Right lobe of liver (tissue), 6 donors: ENCODE measurements at regions not wholly inside any gene's neighbourhood (a gene's known extent, or its start where the extent isn't known, plus 50 kb on each side); places are given as distances from the start of the nearest gene placed in this dataset.
A peak's percentile ranks its signal among the peaks of the same experiment; 100 is the strongest.

ENCODE experiments used
- ATAC-seq, 4 donors: fragments of 200-7000 bp; cut with Tn5 transposase; one replicate each; pipeline ENCODE4 v1.9.1; 2020; ENCODE audit warnings: mild to moderate bottlenecking in 4 of 4, moderate library complexity in 4 of 4
- DNase-seq, 3 donors: peaks; one replicate each; pipeline ENCODE4 v3.0.0-alpha.2; 2020
- H3K27ac ChIP-seq, 3 donors: fragments of 200-600 bp; one replicate each; pipeline ENCODE4 v1.8.0; 2022
- H3K27me3 ChIP-seq, 2 donors: fragments of 200-600 bp; one replicate each; pipeline ENCODE4 v1.8.0; 2022
- H3K36me3 ChIP-seq, 4 donors: fragments of 200-600 bp; sonication (generic) in 1 of 4; one replicate each; pipeline versions ENCODE4 v1.5.1 to v1.8.0; 2017 to 2022; ENCODE audit warnings: control low read depth in 1 of 4
- H3K4me1 ChIP-seq, 4 donors: fragments of 200-600 bp; sonication (generic) in 1 of 4; one replicate each; pipeline versions ENCODE4 v1.5.1 to v1.8.0; 2017 to 2022; ENCODE audit warnings: control low read depth in 1 of 4
- H3K4me3 ChIP-seq, 3 donors: fragments of 200-600 bp; one replicate each; pipeline ENCODE4 v1.8.0; 2022
- H3K9me3 ChIP-seq, 4 donors: fragments of 200-600 bp; sonication (generic) in 1 of 4; one replicate each; pipeline versions ENCODE4 v1.5.1 to v1.8.0; 2017 to 2022; ENCODE audit warnings: control low read depth in 1 of 4
- CTCF ChIP-seq, 4 donors: fragments of 200-600 bp in 3 of 4; fragments of 450-650 bp in 1 of 4; IDR thresholded peaks; one replicate each; pipeline versions ENCODE4 v1.5.1 to v1.8.0; 2016 to 2022; ENCODE audit warnings: antibody characterized with exemption in 4 of 4, mild to moderate bottlenecking in 2 of 4
- POLR2A ChIP-seq: fragments of 450-650 bp; IDR thresholded peaks from one replicate; pipeline ENCODE4 v1.6.1; 2017; ENCODE audit warnings: antibody characterized with exemption, mild to moderate bottlenecking
- WGBS: methylation state at CpG from one replicate; pipeline ENCODE4 v1.1.6; 2018; ENCODE audit warnings: low coverage, low lambda C conversion rate; ENCODE audit not compliant: insufficient coverage; ENCODE audit errors: missing lambda C conversion rate; 5-methylcytosine and 5-hydroxymethylcytosine counted together
- intact Hi-C, 2 donors: fragments of 100-400 bp; cut with DNase I; formaldehyde crosslinking; loops; one replicate each; pipeline versions ENCODE4 v1.11.2 to v1.14.1; 2022
- donor health status: DM: no; HTN: yes; CAD: no.
- donor health status: DM: no; HTN: no; CAD: no.
- donor health status: DM: no; HTN: no; CAD: no.
- donor health status: DM: no; HTN: yes; CAD: no.
- donor health status: DM: no; HTN: yes; CAD: no.

GRCh38 chr17:77347544-77347943 lies 206.8 kb downstream of the SEC14L1 start:
- intact Hi-C loops = no loop called here
- WGBS = 96% methylated on average over 4 of the region's 4 CpGs

DNA sequence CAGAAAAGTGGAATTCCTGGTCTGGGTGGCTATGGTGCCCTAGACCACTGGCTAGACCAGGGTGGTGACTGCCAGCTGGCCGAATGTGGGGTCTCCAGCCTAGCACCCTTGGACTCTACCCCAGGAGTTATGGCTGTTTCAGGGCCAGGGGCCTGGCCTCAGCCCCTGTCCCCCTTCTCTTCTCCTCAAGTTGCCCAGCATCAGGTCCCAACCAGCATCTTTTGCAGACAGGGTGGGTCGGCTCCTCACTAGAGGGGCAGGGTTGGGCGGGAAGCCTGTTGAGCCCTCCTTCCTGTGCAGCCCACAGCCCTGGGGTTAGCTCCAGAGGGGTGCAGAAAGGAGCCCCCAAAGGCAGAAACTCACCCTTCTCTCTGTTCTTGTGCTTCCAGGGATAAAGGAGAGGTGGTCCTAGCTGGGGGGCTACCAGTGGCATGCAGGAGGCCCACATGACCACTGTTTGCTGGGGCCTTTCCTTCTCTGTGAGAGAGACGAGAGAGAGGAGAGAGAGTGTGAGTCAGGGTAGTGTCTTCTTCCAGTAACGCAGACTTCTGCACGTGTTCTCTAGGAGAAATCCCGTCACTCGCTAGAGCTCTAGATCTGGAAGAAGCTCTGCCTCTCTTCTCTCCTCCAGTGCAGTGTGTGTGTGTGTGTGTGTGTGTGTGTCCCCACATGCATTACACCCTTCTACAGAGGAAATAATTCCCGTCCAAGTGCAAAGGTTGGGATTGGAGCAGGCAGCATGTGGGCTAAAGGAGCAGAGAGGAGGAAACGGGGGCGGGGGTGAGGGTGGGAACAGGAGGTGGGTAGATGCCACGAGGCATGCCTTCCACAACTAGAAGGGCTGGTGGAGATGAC lies 209.4 kb downstream of the SEC14L1 start:
- TF ChIP-seq CTCF (IDR thresholded peaks at IDR 0.05) = no peak
- no peak for TF ChIP-seq POLR2A
- peak in 1 of 3 donors; percentile 44 for DNase-seq
- Histone ChIP-seq H3K27ac (no peak overlapping the region), H3K9me3 (no peaks in the 10 kb centered on the region), H3K4me1 (peaks cover 0 to 26% (median 10%) of the 10 kb centered on the region in 4 donors), H3K4me3 (no peak overlapping the region), H3K27me3 (no peaks in the 10 kb centered on the region), H3K36me3 (no peaks in the 10 kb centered on the region)
- WGBS = 42% methylated on average over 9 of the region's 12 CpGs
- peak in 3 of 4 donors; percentile 2 to 3 (median 2) for ATAC-seq
- intact Hi-C loops = no loop called here

More at GRCh38 chr17:77347544-77347943, 206.8 kb downstream of the SEC14L1 start:
- DNase-seq (no peak), ATAC-seq (no peak)
- Histone ChIP-seq H3K27me3 (no peaks in the 10 kb centered on the region), H3K4me3 (no peak overlapping the region), H3K9me3 (no peaks in the 10 kb centered on the region), H3K4me1 (peaks cover 0 to 9% (median 0%) of the 10 kb centered on the region in 4 donors), H3K36me3 (no peaks in the 10 kb centered on the region), H3K27ac (no peak overlapping the region)
- TF ChIP-seq POLR2A (no peak), CTCF (IDR thresholded peaks at IDR 0.05) (no peak)

- Histone ChIP-seq H3K36me3 (no peaks in the 10 kb centered on the region), H3K4me3 (no peak overlapping the region), H3K4me1 (peaks cover 0 to 30% (median 11%) of the 10 kb centered on the region in 4 donors), H3K27ac (no peak overlapping the region), H3K27me3 (no peaks in the 10 kb centered on the region), H3K9me3 (no peaks in the 10 kb centered on the region)
- 98% methylated on average over 8 of the region's 10 CpGs for WGBS
- ATAC-seq = no peak
- intact Hi-C loops = no loop called here
- TF ChIP-seq CTCF (IDR thresholded peaks at IDR 0.05) = no peak
- TF ChIP-seq POLR2A = no peak
- DNase-seq = peak in 1 of 3 donors; percentile 35
These were observed 211.7 kb downstream of the SEC14L1 start for GRCh38 chr17:77352441-77352840.

DNA sequence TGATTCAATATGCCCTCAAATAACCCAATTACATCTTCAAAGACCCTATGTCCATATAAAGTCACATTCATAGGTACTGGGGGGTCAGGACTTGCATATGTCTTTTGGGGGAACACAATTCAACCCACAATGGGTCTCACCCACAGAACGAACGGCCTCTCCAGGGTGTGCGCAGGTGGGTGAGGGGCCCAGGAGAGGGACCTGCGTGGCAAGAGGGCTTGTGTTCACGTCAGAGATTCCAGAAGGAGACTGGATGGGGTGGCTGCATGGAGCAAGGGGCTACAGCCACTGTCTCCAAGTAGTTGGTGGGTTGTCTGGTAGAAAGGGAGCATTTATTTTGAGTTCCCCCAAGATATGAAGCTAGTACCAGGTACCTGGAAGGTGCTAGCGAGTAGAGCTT lies 212.2 kb downstream of the SEC14L1 start:
- no peaks in the 10 kb centered on the region for H3K36me3 ChIP-seq
- no peak overlapping the region for H3K4me3 ChIP-seq
- ATAC-seq (no peak), DNase-seq (peak in 1 of 3 donors; percentile 33)
- no CpG with 5 or more reads among the region's 6 CpGs for WGBS
- H3K27ac ChIP-seq = peak overlapping the region in 1 of 3 donors; percentile 88
- H3K27me3 ChIP-seq = no peaks in the 10 kb centered on the region
- TF ChIP-seq CTCF (IDR thresholded peaks at IDR 0.05) = no peak
- TF ChIP-seq POLR2A = no peak
- H3K9me3 ChIP-seq = no peaks in the 10 kb centered on the region
- H3K4me1 ChIP-seq = peaks cover 0 to 31% (median 11%) of the 10 kb centered on the region in 4 donors
- intact Hi-C loops = no loop called here
